GM12875 (cell line): ENCODE measurements at regions not wholly inside any gene's neighbourhood (a gene's known extent, or its start where the extent isn't known, plus 50 kb on each side); places are given as distances from the start of the nearest gene placed in this dataset.
"Not testable (repeated sequence)": the region's sequence is repeated elsewhere in the genome, so short reads cannot be mapped to it uniquely, and the experiment has no call there.

Experiments used
- H3K4me3 ChIP-seq: one replicate; pipeline ENCODE4 v1.5.1; 2011; ENCODE audit warnings: low read depth, low read length, control low read depth
- CTCF ChIP-seq: IDR thresholded peaks from 2 replicates; pipeline ENCODE4 v1.5.1; 2011; ENCODE audit warnings: low read depth, mild to moderate bottlenecking, control low read depth, inconsistent platforms, low read length, moderate library complexity, borderline replicate concordance; ENCODE audit not compliant: insufficient read depth

DNA sequence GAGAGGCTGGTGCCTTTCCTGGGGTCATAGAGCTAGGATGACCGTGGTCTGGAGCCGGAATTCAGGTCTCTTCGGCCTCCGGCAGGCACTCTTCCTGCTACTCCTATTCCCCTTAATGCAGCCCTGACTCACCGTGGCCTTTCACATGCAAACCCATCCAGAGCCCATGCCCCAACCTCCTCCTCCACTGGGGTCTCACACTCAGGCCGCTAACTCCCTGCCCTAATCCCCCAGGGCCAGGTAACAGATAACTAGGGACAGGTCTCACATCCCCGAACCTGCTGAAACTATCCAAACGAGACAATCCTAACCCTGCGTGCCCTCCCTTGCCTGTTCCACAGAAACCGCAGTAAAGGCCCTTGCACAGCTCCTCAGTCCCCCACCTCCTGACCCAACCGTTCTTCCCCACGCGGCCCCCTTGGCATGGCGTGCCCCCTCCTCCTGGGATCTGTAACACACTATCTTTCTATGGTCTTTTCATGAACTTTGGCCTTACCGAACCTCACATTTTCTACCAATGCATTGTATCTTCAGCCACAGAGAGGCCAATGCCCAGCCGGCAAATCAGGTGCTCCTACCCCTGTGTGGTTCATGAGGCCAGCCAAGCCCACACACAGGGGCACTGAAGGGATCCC is 245.4 kb upstream of the EXOC2 start:
- TF ChIP-seq CTCF: no peak
- H3K4me3 ChIP-seq: no peak overlapping the region

- no peak for TF ChIP-seq CTCF
These were observed 242.6 kb upstream of the EXOC2 start for GRCh38 chr6:935582-935981.

GRCh38 chr6:934686-935085 is 241.7 kb upstream of the EXOC2 start:
- TF ChIP-seq CTCF: no peak
- no peak overlapping the region for H3K4me3 ChIP-seq

More at GRCh38 chr6:935582-935981, 242.6 kb upstream of the EXOC2 start:
- no peak overlapping the region for H3K4me3 ChIP-seq

- H3K4me3 ChIP-seq: not testable (repeated sequence)
These were observed 239.0 kb upstream of the EXOC2 start for GRCh38 chr6:931919-932318.

GRCh38 chr6:927157-927556 is 234.2 kb upstream of the EXOC2 start:
- no peak for TF ChIP-seq CTCF
- H3K4me3 ChIP-seq: no peak overlapping the region

- H3K4me3 ChIP-seq: no peak overlapping the region
- no peak for TF ChIP-seq CTCF
These were observed 232.8 kb upstream of the EXOC2 start for GRCh38 chr6:925656-926213.

DNA sequence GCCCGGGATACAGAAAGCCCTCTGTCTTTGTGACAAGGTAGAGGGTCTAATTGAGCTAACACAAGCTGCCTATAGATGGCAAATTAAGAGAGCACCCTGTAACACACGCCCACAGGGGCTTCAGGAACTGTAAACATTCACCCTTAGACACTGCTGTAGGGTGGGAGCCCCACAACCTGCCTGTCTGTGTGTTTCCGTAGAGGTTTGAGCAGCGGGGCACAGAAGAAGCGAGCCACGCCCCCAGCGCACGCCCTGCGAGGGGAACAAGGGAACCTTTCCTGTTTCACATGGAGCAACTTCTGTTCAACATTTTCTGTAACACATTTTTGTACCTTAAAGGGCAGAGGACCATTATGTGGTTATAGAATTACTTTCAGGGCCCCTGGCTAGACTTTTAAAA is 231.7 kb upstream of the EXOC2 start:
- H3K4me3 ChIP-seq: no peak overlapping the region
- TF ChIP-seq CTCF: no peak
